IMR-90 (cell line): ENCODE measurements at regions not wholly inside any gene's neighbourhood (a gene's known extent, or its start where the extent isn't known, plus 50 kb on each side); places are given as distances from the start of the nearest gene placed in this dataset.
A peak's percentile ranks its signal among the peaks of the same experiment; 100 is the strongest.

Experiments
- ATAC-seq: fragments of 200-7000 bp; cut with Tn5 transposase; 2 replicates; pipeline ENCODE4 v1.9.1; 2020; ENCODE audit warnings: low read depth, mild to moderate bottlenecking, moderate library complexity
- BruUV-seq: library from RNA; stranded (reverse); fragments of 400-500 nt; replicated peaks from 2 replicates; lab custom pipeline; 2021; lab: Mats Ljungman, UMichigan
- CTCF ChIA-PET: fragments of 300-600 bp; formaldehyde crosslinking; extraction: SDS; loops from one replicate; lab custom pipeline; 2021; ENCODE audit warnings: antibody characterized with exemption; lab: Yijun Ruan, JAX
- POLR2A ChIA-PET: fragments of 300-600 bp; sonication (Branson Sonifier 250); formaldehyde crosslinking; loops from one replicate; lab custom pipeline; 2022; ENCODE audit warnings: antibody characterized with exemption; ENCODE audit not compliant: unreplicated experiment; lab: Charles Lee
- DNase-seq: peaks from one replicate; pipeline ENCODE4 v3.0.0; 2013
- H2AFZ ChIP-seq: replicated peaks from 2 replicates; pipeline ENCODE3; 2013; ENCODE audit warnings: low read length, mild to moderate bottlenecking; ENCODE audit not compliant: poor library complexity
- H2AK5ac ChIP-seq: 2 replicates; pipeline ENCODE4 v1.6.1; 2013; ENCODE audit warnings: low read depth, low read length, inconsistent platforms
- H2AK9ac ChIP-seq: replicated peaks from 2 replicates; pipeline ENCODE3; 2013; ENCODE audit warnings: mild to moderate bottlenecking, low read depth, low read length, moderate library complexity; ENCODE audit not compliant: poor library complexity
- H2BK120ac ChIP-seq: 2 replicates; pipeline ENCODE4 v1.6.1; 2013; ENCODE audit warnings: low read depth, low read length, inconsistent platforms
- H2BK15ac ChIP-seq: 3 replicates; pipeline ENCODE4 v1.6.1; 2013; ENCODE audit warnings: low read depth, low read length, inconsistent platforms
- H2BK20ac ChIP-seq: 2 replicates; pipeline ENCODE4 v1.6.1; 2013; ENCODE audit warnings: low read depth, mild to moderate bottlenecking, inconsistent platforms, low read length, moderate library complexity
- H2BK5ac ChIP-seq: 2 replicates; pipeline ENCODE4 v1.6.1; 2013; ENCODE audit warnings: mild to moderate bottlenecking, low read depth, low read length, inconsistent platforms; ENCODE audit not compliant: poor library complexity, severe bottlenecking
- H3K14ac ChIP-seq: replicated peaks from 2 replicates; pipeline ENCODE4 v1.6.1; 2013; ENCODE audit warnings: low read depth, low read length, inconsistent platforms
- H3K18ac ChIP-seq: 2 replicates; pipeline ENCODE4 v1.6.1; 2013; ENCODE audit warnings: low read depth, low read length, control low read depth
- H3K23ac ChIP-seq: 2 replicates; pipeline ENCODE4 v1.6.1; 2013; ENCODE audit warnings: low read depth, low read length, inconsistent platforms
- H3K27ac ChIP-seq: 2 replicates; pipeline ENCODE4 v1.5.1; 2013; ENCODE audit warnings: mild to moderate bottlenecking, control low read depth, low read length; ENCODE audit not compliant: insufficient read depth
- H3K27me3 ChIP-seq: 2 replicates; pipeline ENCODE4 v1.6.1; 2013; ENCODE audit warnings: low read length; ENCODE audit not compliant: control insufficient read depth, insufficient read depth
- H3K36me3 ChIP-seq: 2 replicates; pipeline ENCODE4 v1.6.1; 2013; ENCODE audit warnings: low read length, mixed read lengths; ENCODE audit not compliant: control insufficient read depth, insufficient read depth
- H3K4ac ChIP-seq: 2 replicates; pipeline ENCODE4 v1.6.1; 2013; ENCODE audit warnings: low read depth, low read length, inconsistent platforms
- H3K4me1 ChIP-seq: 2 replicates; pipeline ENCODE4 v1.6.1; 2013; ENCODE audit warnings: low read length, mixed read lengths; ENCODE audit not compliant: control insufficient read depth, insufficient read depth
- H3K4me2 ChIP-seq: 2 replicates; pipeline ENCODE4 v1.6.1; 2013; ENCODE audit warnings: low read depth, mild to moderate bottlenecking, control low read depth, low read length, moderate library complexity
- H3K4me3 ChIP-seq: 2 replicates; pipeline ENCODE4 v1.5.1; 2013; ENCODE audit warnings: low read depth, mild to moderate bottlenecking, control low read depth, low read length, moderate library complexity; ENCODE audit not compliant: insufficient read depth
- H3K56ac ChIP-seq: 2 replicates; pipeline ENCODE4 v1.6.1; 2013; ENCODE audit warnings: low read length, inconsistent platforms; ENCODE audit not compliant: insufficient read depth; ENCODE audit errors: extremely low read depth
- H3K79me1 ChIP-seq, 2 experiments: 2 replicates each; pipeline ENCODE4 v1.6.1; 2013; ENCODE audit warnings: low read length in 2 of 2, inconsistent platforms in 1 of 2, low read depth in 1 of 2
- H3K9ac ChIP-seq: 2 replicates; pipeline ENCODE4 v1.6.1; 2013; ENCODE audit warnings: low read depth, low read length, control low read depth
- H3K9me1 ChIP-seq: 2 replicates; pipeline ENCODE4 v1.6.1; 2013; ENCODE audit warnings: low read length, inconsistent platforms; ENCODE audit not compliant: insufficient read depth
- H3K9me3 ChIP-seq: 2 replicates; pipeline ENCODE4 v1.6.1; 2013; ENCODE audit warnings: low read length; ENCODE audit not compliant: control insufficient read depth, insufficient read depth
- H4K20me1 ChIP-seq: 2 replicates; pipeline ENCODE4 v1.6.1; 2013; ENCODE audit warnings: low read length, inconsistent platforms; ENCODE audit not compliant: insufficient read depth
- H4K5ac ChIP-seq: 2 replicates; pipeline ENCODE4 v1.6.1; 2013; ENCODE audit warnings: mild to moderate bottlenecking, low read depth, low read length, control low read depth
- H4K8ac ChIP-seq, 2 experiments: 2 replicates each; pipeline ENCODE4 v1.6.1; 2013; ENCODE audit warnings: low read depth in 2 of 2, low read length in 2 of 2, control low read depth in 1 of 2, inconsistent platforms in 1 of 2
- H4K91ac ChIP-seq: 2 replicates; pipeline ENCODE4 v1.6.1; 2013; ENCODE audit warnings: low read depth, low read length, inconsistent platforms; ENCODE audit not compliant: insufficient read depth
- BHLHE40 ChIP-seq: fragments of 150-350 bp; IDR thresholded peaks from 2 replicates; pipeline ENCODE4 v1.6.1; 2016; ENCODE audit warnings: mild to moderate bottlenecking, low read depth, low read length
- FOS ChIP-seq: fragments of 150-350 bp; IDR thresholded peaks from 2 replicates; pipeline ENCODE4 v1.6.1; 2016; ENCODE audit warnings: low read depth, low read length
- MAFK ChIP-seq: IDR thresholded peaks from 2 replicates; pipeline ENCODE4 v1.6.1; 2012; ENCODE audit warnings: low read depth, low read length, improper control_type of control experiment
- NFE2L2 ChIP-seq: fragments of 150-350 bp; IDR thresholded peaks from 2 replicates; pipeline ENCODE4 v1.6.1; 2016; ENCODE audit warnings: low read depth, mild to moderate bottlenecking, low read length
- SMC3 ChIP-seq: fragments of 150-350 bp; IDR thresholded peaks from 2 replicates; pipeline ENCODE4 v1.6.1; 2016; ENCODE audit warnings: low read depth, mild to moderate bottlenecking, antibody characterized with exemption, low read length, moderate library complexity
- WGBS, 2 experiments: methylation state at CpG; one replicate each; pipeline versions ENCODE4 v1.1.5 to v1.1.7; 2013; ENCODE audit warnings: missing lambda C conversion rate in 2 of 2; ENCODE audit not compliant: insufficient read length in 1 of 2; ENCODE audit errors: extremely low coverage in 2 of 2; 5-methylcytosine and 5-hydroxymethylcytosine counted together
- dilution Hi-C: fragments of 300-500 bp; cut with HindIII; formaldehyde crosslinking; loops from one replicate; pipeline ENCODE4 v1.14.3; 2018; ENCODE audit warnings: low sequenced_read_pairs; ENCODE audit not compliant: unreplicated experiment
- in situ Hi-C: fragments of 300-500 bp; cut with MboI; formaldehyde crosslinking; loops from 3 replicates; pipeline ENCODE4 v1.14.3; 2019; ENCODE audit warnings: low sequenced_read_pairs, inconsistent platforms, mixed read lengths
- intact Hi-C: fragments of 100-400 bp; cut with micrococcal nuclease; formaldehyde crosslinking; loops from 2 replicates; pipeline ENCODE4 v1.10.0; 2022
- TF ChIP-seq, protein P1 (sequence below): fragments of 150-350 bp; IDR thresholded peaks from 2 replicates; pipeline ENCODE4 v1.6.1; 2017; ENCODE audit warnings: mild to moderate bottlenecking, antibody characterized with exemption, low read length, low read depth

DNA sequence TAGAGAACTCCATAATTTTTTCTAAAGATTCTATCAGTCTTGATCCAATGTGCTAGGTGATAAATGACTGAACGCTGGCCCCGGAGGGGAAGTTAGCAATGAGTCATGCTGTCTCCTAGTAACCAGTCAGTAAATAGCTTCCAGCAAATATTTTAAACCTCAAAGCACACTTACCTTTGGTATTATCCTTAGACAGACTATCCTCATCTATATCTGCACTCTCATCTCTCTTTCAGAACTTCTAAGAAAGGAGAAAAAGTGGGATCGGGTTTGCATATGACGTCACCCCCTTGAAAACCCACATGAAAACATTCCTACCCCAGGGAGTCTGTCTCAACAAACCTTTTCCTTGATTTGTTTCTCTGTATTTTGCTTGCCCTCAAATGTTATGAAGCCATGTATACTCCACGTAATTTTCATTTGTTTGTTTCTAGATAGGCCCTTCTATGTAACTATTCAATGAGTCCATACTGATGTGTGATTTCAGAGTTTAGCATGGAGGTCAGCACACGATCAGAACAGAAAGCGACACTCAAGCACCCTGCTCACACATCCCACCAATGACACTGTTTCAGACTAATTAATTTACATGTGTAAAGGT lies 174.9 kb upstream of the NRP1 start:
- POLR2A ChIA-PET: no interaction called here
- dilution Hi-C loops: no loop called here

More for the DNA sequence above, 174.9 kb upstream of the NRP1 start:
- H2AFZ ChIP-seq: no peak overlapping the region
- H2BK120ac ChIP-seq: no peak overlapping the region
- H4K8ac ChIP-seq: no peak overlapping the region
- no peak overlapping the region for H3K27ac ChIP-seq
- H3K14ac ChIP-seq: no peak overlapping the region
- H2AK5ac ChIP-seq: no peak overlapping the region
- TF ChIP-seq SMC3 (no peak), BHLHE40 (peak; percentile 38; the same call in 1 of the 2 replicates), NFE2L2 (no peak), MAFK (no peak), FOS (peak; percentile 77)
- TF ChIP-seq, protein P1, sequence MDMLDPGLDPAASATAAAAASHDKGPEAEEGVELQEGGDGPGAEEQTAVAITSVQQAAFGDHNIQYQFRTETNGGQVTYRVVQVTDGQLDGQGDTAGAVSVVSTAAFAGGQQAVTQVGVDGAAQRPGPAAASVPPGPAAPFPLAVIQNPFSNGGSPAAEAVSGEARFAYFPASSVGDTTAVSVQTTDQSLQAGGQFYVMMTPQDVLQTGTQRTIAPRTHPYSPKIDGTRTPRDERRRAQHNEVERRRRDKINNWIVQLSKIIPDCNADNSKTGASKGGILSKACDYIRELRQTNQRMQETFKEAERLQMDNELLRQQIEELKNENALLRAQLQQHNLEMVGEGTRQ: no peak
- H3K4me3 ChIP-seq: no peak overlapping the region
- peak overlapping the region; percentile 71 for H3K4me2 ChIP-seq
- H4K5ac ChIP-seq: no peak overlapping the region
- no peak overlapping the region for H2BK20ac ChIP-seq
- no peak overlapping the region for H3K18ac ChIP-seq
- no peaks in the 10 kb centered on the region for H3K79me1 ChIP-seq
- H4K20me1 ChIP-seq: no peaks in the 10 kb centered on the region
- no peaks in the 10 kb centered on the region for H3K9me3 ChIP-seq
- no peak overlapping the region for H2AK9ac ChIP-seq
- H3K36me3 ChIP-seq: no peaks in the 10 kb centered on the region
- intact Hi-C loops (loop anchor here (5.0 kb wide), 1 partner anchor 177 kb away; the partner anchor contains the start of gene NRP1), in situ Hi-C loops (no loop called here)
- ATAC-seq (peak; percentile 77), DNase-seq (peak; percentile 84)
- H3K4ac ChIP-seq: no peak overlapping the region
- H3K23ac ChIP-seq: no peak overlapping the region
- H2BK15ac ChIP-seq: no peak overlapping the region
- no TSS peak for BruUV-seq
- H3K56ac ChIP-seq: no peak overlapping the region
- peaks cover 2% of the 10 kb centered on the region; the same call in 1 of the 2 replicates for H3K27me3 ChIP-seq
- H3K9me1 ChIP-seq: peaks cover 2% of the 10 kb centered on the region; the same call in 1 of the 2 replicates
- H4K91ac ChIP-seq: no peak overlapping the region
- no peak overlapping the region for H2BK5ac ChIP-seq
- CTCF ChIA-PET: no interaction called here
- WGBS, 2 experiments: no CpG with 5 or more reads among the region's 7 CpGs
- H3K9ac ChIP-seq: no peak overlapping the region
- H3K4me1 ChIP-seq: peaks cover 2% of the 10 kb centered on the region; the same call in 1 of the 2 replicates
